NT2/D1 (cell line): ENCODE measurements at regions not wholly inside any gene's neighbourhood (a gene's known extent, or its start where the extent isn't known, plus 50 kb on each side); places are given as distances from the start of the nearest gene placed in this dataset.
"Not testable (repeated sequence)": the region's sequence is repeated elsewhere in the genome, so short reads cannot be mapped to it uniquely, and the experiment has no call there.

Source experiments
- DNase-seq: peaks from one replicate; pipeline ENCODE4 v3.0.0-alpha.2; 2011; ENCODE audit warnings: low read depth, low spot score
- H3K27me3 ChIP-seq: 2 replicates; pipeline ENCODE4 v1.6.0; 2011; ENCODE audit warnings: mild to moderate bottlenecking; ENCODE audit not compliant: insufficient read length, insufficient read depth
- H3K36me3 ChIP-seq: 2 replicates; pipeline ENCODE4 v1.6.1; 2011; ENCODE audit warnings: mild to moderate bottlenecking, low read length, mixed read lengths; ENCODE audit not compliant: insufficient read depth, insufficient read length
- H3K4me1 ChIP-seq: 2 replicates; pipeline ENCODE4 v1.5.1; 2011; ENCODE audit not compliant: insufficient read depth, insufficient read length
- H3K4me3 ChIP-seq: 2 replicates; pipeline ENCODE4 v1.5.1; 2011; ENCODE audit warnings: low read depth; ENCODE audit not compliant: insufficient read length
- H3K9ac ChIP-seq: 2 replicates; pipeline ENCODE4 v1.6.0; 2011; ENCODE audit warnings: low read depth; ENCODE audit not compliant: insufficient read length
- H3K9me3 ChIP-seq: 2 replicates; pipeline ENCODE4 v1.5.1; 2011; ENCODE audit warnings: mild to moderate bottlenecking, low read length; ENCODE audit not compliant: insufficient read depth
- SUZ12 ChIP-seq: IDR thresholded peaks from 2 replicates; pipeline ENCODE4 v1.6.1; 2011; ENCODE audit not compliant: insufficient read length, insufficient read depth; ENCODE audit errors: extremely low read depth
- YY1 ChIP-seq: IDR thresholded peaks from 2 replicates; pipeline ENCODE4 v1.6.1; 2011; ENCODE audit not compliant: insufficient read length, insufficient read depth
- ZNF274 ChIP-seq: IDR thresholded peaks from 2 replicates; pipeline ENCODE4 v1.6.1; 2011; ENCODE audit warnings: mild to moderate bottlenecking, low read depth, low read length

DNA sequence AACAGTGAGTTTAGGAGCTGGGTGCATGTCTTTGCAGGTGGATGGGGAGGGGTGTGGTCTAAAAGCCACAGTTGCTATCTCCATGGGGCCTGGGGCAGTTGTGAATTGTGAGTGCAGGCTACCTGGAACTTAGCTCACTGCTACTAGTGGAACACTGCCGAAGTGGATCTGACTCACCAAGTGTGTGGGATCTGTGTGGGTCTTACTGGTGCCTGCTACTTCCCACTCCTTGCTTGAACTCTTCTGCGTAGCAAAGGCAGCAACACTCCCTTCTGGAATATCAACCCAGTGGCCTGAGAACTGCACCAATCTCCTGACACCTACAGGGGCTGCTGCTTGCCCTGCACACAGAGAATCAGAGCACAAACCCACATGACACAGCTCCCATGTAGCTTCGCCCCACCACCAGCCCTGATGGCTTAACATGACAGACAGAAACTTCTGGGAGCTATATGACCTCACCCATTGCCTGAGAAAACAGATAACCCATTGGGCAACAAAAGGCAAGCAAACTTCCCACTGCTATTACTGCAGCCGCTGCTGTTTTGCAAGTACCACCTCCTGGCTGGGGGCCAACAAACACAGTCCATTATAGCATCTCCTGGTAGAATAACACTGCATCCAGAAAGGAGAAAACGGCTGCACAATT is 455.1 kb upstream of the DDX18 start:
- H3K9ac ChIP-seq = no peak overlapping the region
- H3K4me1 ChIP-seq = no peaks in the 10 kb centered on the region
- H3K36me3 ChIP-seq = no peaks in the 10 kb centered on the region
- no peak for DNase-seq
- H3K4me3 ChIP-seq = no peak overlapping the region
- H3K9me3 ChIP-seq = no peaks in the 10 kb centered on the region
- TF ChIP-seq YY1 = no peak
- TF ChIP-seq ZNF274 = no peak
- no peak for TF ChIP-seq SUZ12
- H3K27me3 ChIP-seq = no peaks in the 10 kb centered on the region

DNA sequence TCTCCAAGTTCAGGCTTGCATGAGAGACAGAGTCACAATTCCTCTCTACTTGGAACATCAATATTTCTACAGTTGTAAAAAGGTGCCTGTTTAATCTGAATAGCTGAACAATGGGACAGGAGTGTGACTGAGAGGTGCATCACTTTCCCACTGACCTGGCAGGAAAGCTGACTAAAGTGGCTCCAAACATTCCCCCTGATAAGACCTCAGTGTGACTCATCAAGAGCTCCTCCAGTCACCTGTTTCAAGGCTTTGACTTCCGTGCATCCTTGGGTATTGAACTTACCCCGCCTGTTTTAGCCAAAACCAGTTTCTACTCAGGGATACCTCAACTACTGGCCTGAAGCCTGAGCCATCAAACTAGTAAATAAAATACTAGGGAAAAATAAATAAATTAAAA is 453.9 kb upstream of the DDX18 start:
- no peaks in the 10 kb centered on the region for H3K27me3 ChIP-seq
- H3K9me3 ChIP-seq = no peaks in the 10 kb centered on the region
- no peak overlapping the region for H3K4me3 ChIP-seq
- no peaks in the 10 kb centered on the region for H3K36me3 ChIP-seq
- TF ChIP-seq SUZ12 = no peak
- no peak for TF ChIP-seq ZNF274
- no peak for TF ChIP-seq YY1
- DNase-seq = no peak
- H3K4me1 ChIP-seq = no peaks in the 10 kb centered on the region
- no peak overlapping the region for H3K9ac ChIP-seq

DNA sequence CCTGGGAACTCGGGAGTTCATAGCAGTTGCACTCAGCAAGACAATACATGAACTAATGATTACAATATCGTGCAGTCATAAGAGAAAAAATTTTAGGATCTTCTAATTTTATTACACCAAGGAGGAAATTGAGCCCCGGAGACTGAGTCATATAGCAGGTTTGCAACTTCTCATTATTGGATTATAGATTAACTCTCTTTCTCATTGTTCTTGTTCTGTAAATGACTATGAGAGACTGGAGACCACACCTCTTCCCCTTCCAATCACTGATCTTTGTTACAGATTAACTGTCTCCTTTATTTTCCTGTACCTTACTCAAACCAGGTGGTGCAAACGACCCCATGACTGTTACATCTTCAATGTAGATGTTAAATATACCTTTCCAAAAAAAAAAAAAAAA is 435.8 kb upstream of the DDX18 start:
- TF ChIP-seq YY1 (no peak), ZNF274 (no peak), SUZ12 (no peak)
- H3K4me3 ChIP-seq = no peak overlapping the region

DNA sequence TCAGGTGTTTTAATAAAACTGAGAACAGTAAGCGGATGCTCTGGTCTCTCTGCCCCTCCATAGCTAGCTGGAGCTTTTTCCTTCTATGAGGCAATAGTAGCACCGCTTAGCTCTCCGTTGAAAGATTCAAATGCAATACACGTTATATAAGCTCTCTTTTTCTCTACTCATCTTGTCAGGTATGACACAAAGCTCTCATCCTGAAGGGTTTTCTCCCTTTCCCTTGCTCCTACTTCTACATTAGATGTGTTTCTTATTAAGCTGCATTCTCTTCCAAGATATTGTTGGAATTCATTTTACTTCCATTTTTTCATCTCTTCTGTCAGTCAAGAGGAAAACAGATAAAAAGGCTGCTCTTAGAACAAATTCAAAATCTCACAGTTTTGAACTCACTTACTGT is 434.6 kb upstream of the DDX18 start:
- Histone ChIP-seq H3K9ac (no peak overlapping the region), H3K9me3 (no peaks in the 10 kb centered on the region), H3K4me1 (no peaks in the 10 kb centered on the region), H3K4me3 (no peak overlapping the region), H3K36me3 (no peaks in the 10 kb centered on the region), H3K27me3 (no peaks in the 10 kb centered on the region)
- no peak for DNase-seq
- TF ChIP-seq ZNF274 (no peak), SUZ12 (no peak), YY1 (no peak)

More for the DNA sequence above, 435.8 kb upstream of the DDX18 start:
- no peaks in the 10 kb centered on the region for H3K4me1 ChIP-seq
- H3K9ac ChIP-seq = no peak overlapping the region
- no peaks in the 10 kb centered on the region for H3K9me3 ChIP-seq
- H3K36me3 ChIP-seq = no peaks in the 10 kb centered on the region
- DNase-seq = no peak
- no peaks in the 10 kb centered on the region for H3K27me3 ChIP-seq

DNA sequence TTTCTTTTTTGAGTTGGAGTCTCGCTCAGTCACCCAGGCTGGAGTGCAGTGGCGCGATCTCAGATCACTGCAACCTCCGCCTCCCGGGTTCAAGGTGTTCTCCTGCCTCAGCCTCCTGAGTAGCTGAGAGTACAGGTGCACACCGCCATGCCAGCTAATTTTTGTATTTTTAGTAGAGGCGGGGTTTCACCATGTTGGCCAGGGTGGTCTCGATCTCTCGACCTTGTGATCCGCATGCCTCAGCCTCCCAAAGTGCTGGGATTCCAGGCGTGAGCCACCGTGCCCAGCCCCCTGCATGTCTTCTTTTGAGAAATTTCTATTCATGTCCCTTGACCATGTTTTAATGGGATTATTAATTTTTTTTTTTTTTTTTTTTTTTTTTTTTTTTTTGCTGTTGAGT is 430.5 kb upstream of the DDX18 start:
- H3K9ac ChIP-seq, H3K27me3 ChIP-seq, H3K9me3 ChIP-seq, DNase-seq, H3K4me3 ChIP-seq, H3K36me3 ChIP-seq, H3K4me1 ChIP-seq: not testable (repeated sequence)

DNA sequence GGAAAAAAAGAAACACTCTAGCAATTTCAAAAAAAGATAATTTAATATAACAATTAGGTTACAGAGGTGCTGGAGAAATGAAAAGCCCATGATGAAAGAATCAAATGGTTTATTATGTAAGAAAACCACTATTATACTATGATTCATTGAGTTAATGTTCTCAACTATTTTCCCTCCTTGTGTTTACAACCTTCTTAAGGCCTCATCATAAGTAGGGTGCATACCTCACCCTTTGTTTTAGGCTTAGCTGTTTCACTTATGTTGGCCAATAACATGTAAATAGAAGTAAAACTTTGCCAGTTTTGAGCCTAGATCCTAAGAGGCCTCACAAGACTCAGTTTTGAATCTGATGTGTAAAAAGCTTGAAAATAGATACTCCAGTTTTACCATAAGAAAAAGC is 418.3 kb upstream of the DDX18 start:
- Histone ChIP-seq H3K4me3 (no peak overlapping the region), H3K4me1 (no peaks in the 10 kb centered on the region), H3K9ac (no peak overlapping the region), H3K27me3 (no peaks in the 10 kb centered on the region), H3K9me3 (no peaks in the 10 kb centered on the region), H3K36me3 (no peaks in the 10 kb centered on the region)
- TF ChIP-seq YY1 = no peak
- no peak for TF ChIP-seq SUZ12
- no peak for TF ChIP-seq ZNF274
- no peak for DNase-seq

DNA sequence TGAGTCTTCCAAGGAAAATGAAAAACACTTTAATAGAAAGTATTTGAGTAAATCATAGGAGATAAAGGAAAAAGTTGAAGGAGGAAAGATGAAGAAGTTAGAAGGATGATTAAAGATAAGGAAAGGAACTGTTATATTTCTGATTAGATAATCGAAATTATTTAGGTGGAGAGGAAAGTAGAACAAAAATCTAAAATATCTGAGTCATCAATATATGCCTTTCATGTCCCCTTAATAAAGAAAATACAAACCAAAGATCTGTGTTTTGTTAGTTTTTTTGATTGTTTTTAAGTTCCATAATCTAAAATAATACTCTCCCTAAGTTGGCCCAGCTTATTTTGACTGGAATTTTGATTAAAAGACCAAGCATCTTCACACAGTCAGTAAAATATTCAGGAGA is 412.9 kb upstream of the DDX18 start:
- H3K9ac ChIP-seq = no peak overlapping the region
- no peaks in the 10 kb centered on the region for H3K9me3 ChIP-seq
- H3K27me3 ChIP-seq = no peaks in the 10 kb centered on the region
- TF ChIP-seq YY1 (no peak), ZNF274 (no peak), SUZ12 (no peak)
- DNase-seq = no peak
- H3K4me1 ChIP-seq = no peaks in the 10 kb centered on the region
- no peaks in the 10 kb centered on the region for H3K36me3 ChIP-seq
- H3K4me3 ChIP-seq = no peak overlapping the region

DNA sequence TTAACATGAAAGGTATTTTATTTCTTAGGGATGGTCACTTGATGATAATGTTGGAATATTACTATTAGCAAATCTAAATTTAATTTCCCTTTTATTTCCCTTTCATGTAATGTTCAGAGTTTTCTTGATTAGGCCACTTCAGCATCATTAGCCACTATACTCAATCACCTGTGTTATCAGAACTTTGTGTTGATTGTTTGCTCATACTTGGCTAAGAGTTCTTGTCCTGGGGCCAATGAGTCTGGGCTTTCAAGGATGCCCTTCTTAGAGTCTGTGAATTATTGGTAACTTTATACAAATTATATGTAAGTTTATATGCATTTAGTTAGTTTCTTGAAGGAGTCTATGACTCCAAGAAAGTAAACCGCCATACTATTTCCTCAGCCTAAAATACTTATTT is 408.0 kb upstream of the DDX18 start:
- no peak for TF ChIP-seq ZNF274
- no peak for TF ChIP-seq YY1
- TF ChIP-seq SUZ12 = no peak

More for the DNA sequence above, 408.0 kb upstream of the DDX18 start:
- Histone ChIP-seq H3K36me3 (no peaks in the 10 kb centered on the region), H3K4me3 (no peak overlapping the region), H3K27me3 (no peaks in the 10 kb centered on the region), H3K4me1 (no peaks in the 10 kb centered on the region), H3K9ac (no peak overlapping the region), H3K9me3 (no peaks in the 10 kb centered on the region)
- no peak for DNase-seq
